NCI-H2171 treated with DMSO at 0.1 percent for 48 hours (cell line): ENCODE measurements at regions not wholly inside any gene's neighbourhood (a gene's known extent, or its start where the extent isn't known, plus 50 kb on each side); places are given as distances from the start of the nearest gene placed in this dataset.
"Not testable (repeated sequence)": the region's sequence is repeated elsewhere in the genome, so short reads cannot be mapped to it uniquely, and the experiment has no call there.

Source experiments
- DNase-seq: peaks from one replicate; lab custom pipeline; 2025; lab: John Stamatoyannopoulos, UW

DNA sequence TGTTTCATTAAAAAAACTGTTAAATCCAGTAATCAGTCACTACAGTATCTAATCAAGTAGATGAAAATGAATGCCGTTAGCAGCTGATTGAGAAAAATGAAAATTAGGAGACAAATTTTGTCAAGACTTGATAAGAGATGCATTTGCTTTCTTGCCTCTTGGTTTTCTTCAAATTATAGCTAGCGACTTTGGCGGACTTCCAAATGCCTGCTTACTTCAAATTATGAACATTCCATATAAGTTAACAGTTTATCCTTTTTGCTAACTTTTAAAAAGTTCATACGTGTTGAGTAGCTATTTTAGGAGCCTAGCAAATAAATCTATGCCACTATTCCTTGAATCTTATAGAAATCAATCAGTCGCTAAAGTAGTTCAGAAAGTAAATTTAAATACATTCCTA lies 58.8 kb downstream of the PPP4R3C start:
- no peak for DNase-seq

- no peak for DNase-seq
Observed at GRCh38 chrX:27399146-27399456, 64.0 kb downstream of the PPP4R3C start.

DNA sequence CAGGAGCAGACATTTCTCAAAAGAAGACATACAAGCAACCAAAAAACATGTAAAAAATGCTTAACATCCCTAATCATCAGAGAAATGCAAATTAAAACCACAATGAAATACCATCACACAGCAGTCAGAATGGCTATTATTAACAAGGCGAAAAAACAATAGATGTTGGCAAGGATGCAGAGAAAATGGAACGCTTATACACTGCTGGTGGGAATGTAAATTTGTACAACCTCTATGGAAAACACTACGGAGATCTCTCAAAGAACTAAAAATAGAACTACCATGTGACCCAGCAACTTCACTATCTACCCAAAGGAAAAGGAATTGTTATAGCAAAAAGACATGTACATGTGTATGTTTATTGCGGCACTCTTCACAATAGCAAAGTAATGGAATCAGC lies 71.5 kb downstream of the PPP4R3C start:
- no peak for DNase-seq

- DNase-seq, result no peak
Observed at GRCh38 chrX:27381419-27381818, 81.7 kb downstream of the PPP4R3C start.

DNA sequence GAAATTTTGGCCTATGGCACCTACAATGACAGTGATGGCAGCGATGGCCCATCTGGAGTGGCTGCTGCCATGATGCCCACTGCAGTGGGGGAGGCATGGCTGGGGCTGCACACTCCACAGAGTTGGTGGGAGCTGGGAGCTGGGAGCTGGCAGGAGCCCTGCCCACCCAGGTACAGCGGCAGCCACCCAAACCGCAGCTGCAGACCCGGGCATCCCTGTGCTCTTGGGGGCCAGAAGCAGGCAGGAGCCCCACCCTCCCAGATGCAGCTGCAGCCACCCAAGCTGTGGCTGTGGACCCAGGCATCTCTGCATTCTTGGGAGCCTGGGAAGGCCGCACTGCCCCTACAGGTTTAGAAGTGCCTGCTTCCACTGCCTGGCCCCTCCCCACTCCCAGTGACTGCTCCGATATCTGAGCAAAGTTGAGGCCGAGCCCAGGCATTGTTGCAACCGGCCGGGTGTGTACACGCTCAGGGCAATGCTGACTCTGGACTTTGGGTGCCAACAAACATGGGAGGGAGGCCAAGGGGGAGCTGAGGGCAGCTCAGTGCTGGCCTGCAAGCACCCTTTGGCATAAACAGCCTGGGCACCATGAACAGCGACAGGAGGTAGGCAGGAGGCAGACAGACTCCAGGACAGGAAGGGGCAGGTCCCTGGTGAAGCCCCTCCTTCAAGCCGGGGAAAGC lies 82.8 kb downstream of the PPP4R3C start:
- no peak for DNase-seq

DNA sequence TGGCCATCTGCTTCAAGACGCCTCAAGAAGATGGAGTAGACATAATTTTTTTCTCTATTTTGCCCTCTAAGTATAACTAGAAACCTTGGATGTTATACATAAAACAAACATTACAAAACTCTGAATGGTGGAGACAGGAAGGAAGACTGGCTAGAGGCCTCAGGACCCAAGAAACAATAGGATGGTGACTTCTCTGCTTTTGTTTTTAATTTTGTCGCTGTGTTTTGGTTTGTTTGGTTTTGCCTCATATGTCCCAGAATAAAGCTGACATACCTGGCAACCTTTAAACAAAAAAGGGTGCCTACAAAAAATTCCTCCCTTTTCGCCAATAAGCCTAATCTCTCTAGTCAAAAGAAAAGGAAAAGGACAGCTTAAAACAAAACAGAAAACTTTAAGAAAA lies 109.1 kb downstream of the PPP4R3C start:
- no peak for DNase-seq

DNA sequence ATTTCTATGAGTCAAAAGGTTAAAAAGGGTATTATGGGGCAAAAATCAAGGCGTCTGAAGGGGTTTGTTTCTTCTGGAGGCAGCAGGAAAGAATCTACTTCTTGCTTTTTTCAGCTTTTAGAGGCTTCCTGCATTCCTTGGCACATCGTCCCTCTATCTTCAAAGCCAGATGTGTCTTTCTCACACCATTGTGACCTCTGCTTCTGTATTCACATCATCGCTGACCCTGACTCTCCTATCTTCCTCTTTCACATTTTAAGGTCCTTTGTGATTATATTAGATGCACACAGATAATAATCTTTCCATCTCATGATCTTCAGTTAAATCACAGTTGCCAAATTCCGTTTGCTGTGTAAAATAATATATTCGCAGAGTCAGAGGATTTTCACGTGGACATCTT lies 112.7 kb downstream of the PPP4R3C start:
- no peak for DNase-seq

GRCh38 chrX:27336466-27337091 lies 126.6 kb downstream of the PPP4R3C start:
- DNase-seq, result peak; percentile 29

GRCh38 chrX:27321632-27322031 lies 141.5 kb downstream of the PPP4R3C start:
- DNase-seq, result no peak

- no peak for DNase-seq
Observed at GRCh38 chrX:27309406-27309805, 153.7 kb downstream of the PPP4R3C start.

DNA sequence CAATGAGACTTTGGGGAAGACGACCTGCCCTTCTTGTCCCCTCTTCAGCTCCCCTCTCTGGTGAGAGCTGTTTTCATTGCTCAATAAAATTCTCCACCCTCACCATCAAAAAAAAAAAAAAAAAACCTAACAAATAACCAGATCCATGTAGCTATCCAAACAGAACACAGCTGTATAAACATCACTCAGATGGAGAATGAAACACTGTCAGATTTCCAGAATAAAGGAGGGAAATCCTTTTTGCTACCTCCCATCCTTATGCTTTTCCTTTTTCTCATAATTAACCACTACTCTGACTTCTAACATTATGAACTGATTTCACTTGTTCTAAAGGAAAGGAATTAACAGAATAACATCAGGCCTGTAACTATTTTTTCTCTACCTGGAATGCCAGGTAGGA lies 155.6 kb downstream of the PPP4R3C start:
- DNase-seq, result no peak

DNA sequence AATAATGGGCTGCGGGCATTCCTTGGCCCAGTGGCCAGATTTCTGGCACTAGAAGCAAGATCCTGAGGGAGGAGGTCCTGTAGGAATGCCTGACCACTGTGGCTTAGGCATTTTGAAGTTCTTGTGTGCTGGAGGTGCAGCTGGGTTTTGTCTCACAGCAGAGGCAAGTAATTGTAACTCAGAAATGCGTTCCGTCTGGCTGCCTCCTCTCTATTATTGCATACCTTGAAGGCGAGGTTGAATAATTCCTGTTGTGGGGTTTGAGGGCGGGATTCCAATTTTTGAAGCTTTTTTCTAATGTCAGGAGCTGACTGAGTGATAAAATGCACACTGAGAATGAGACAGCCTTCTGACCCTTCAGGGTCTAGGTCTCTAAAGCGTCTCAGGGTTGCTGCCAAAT lies 170.6 kb downstream of the PPP4R3C start:
- not testable (repeated sequence) for DNase-seq

GRCh38 chrX:27276751-27277150 lies 186.4 kb downstream of the PPP4R3C start:
- no peak for DNase-seq

- no peak for DNase-seq
Observed at GRCh38 chrX:27254656-27255055, 208.5 kb downstream of the PPP4R3C start.

- DNase-seq, result no peak
Observed at GRCh38 chrX:27251369-27251768, 211.8 kb downstream of the PPP4R3C start.

- no peak for DNase-seq
Observed at GRCh38 chrX:27242581-27242980, 220.6 kb downstream of the PPP4R3C start.

DNA sequence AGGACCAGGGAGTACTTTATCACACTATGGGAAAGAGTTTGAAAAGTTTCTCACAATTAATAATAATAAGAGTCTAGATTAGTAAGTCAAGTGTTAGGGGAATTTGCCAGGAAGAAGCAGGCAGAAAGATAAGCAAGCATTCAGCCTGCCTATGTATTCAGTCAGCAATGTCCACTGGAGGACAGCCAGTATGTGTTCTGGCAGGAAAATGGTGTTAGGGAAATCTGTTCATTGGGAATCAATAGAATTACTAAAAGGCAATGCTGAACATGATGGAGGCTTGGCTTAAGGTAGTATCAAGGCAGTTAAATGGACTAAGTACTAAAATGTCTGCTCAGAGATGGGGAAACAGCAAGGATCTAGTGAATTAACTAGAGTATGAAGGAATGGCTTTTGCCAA lies 221.2 kb downstream of the PPP4R3C start:
- no peak for DNase-seq

DNA sequence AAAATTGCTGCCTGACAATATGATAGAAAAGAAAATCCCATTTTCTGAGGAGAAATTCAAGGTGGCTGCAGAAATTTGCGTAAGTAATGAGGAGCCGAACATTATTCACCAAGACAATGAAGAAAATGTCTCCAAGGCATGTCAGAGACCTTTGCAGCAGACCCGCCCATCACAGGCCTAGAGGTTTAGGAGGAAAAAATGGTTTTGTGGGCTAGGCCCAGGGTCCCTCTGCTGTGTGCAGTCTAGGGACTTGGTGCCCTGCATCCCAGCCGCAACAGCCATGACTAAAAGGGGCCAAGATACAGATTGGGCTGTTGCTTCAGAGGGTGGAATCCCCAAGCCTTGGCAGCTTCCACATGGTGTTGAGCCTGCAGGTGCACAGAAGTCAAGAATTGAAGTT lies 223.1 kb downstream of the PPP4R3C start:
- DNase-seq, result not testable (repeated sequence)

DNA sequence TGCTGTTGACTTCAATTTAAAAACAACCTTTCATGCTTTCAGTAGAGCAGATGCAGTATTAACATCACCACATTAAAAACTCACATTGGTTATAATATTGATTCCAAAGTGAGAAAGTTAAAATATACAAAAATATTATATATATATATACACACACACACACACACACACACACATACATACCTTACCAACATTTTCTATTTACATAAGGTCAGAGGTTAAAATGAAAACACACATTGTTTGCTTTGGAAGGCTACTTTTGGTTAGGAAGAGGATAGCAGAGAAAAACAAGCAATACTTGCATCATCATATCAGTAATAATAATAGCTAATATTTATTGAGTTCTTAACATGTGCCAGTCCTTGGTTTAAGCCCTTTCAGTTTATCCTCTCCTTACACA lies 226.5 kb downstream of the PPP4R3C start:
- DNase-seq, result no peak

- DNase-seq, result no peak
Observed at GRCh38 chrX:27229721-27230120, 233.4 kb downstream of the PPP4R3C start.

GRCh38 chrX:27222661-27223060 lies 240.5 kb downstream of the PPP4R3C start:
- no peak for DNase-seq

DNA sequence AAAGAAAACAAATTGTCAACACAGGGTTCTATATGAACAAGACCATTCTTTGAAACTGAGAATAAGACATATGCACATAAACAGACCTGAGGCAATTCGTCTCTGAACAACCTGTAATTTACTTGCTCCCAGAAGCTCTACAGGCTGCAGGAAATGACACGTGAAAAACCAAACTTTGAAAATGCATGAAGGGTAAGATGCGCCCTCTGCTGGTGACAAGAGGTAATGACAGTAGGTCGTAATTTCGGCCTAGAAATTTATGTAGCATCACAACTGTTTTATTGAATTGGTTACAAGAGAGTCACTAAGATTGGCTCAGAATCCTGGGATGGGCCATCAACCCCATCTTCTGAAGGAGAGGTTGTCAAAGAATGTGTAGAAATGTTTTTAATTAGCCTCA lies 276.5 kb downstream of the PPP4R3C start:
- DNase-seq, result peak; percentile 57

DNA sequence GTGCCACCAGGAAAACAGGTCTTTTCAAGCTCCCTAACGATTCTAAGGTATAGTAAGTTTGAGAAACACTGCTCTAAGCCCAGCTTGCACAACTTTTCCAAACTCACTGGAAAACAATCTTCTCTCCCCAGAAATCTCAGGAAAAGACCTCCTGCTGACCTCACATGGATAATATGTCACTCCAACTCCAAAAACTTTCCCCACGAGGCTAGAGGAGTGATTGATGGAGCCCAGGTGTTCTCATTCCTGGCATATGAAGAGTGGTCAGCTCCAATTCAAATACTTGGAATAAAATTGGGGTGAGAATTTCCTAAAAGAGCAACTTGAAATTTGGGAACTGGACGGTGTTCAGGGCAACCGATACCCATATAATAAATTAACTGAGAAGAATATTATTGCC lies 299.9 kb downstream of the PPP4R3C start:
- no peak for DNase-seq

DNA sequence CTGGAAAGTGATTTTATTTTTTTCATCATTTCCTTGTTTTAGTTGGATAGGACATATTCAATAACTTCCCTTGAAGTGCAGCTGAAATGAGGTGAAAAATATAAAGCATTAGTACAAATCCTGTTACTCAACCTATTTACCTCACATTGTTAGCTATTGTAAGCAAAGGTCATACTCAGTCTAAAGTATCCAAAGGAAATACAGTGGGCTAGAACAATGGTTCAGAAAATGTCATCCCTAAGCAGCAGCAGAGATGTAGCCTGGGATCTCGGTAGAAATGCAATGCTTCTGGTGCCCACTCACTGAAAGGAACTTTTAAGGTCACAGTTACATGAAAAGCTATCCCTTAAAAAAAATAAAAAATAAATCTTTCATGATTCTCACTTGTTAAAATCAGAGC lies 300.6 kb downstream of the PPP4R3C start:
- DNase-seq, result no peak
